ENCODE measurements at regions not wholly inside any gene's neighbourhood (a gene's known extent, or its start where the extent isn't known, plus 50 kb on each side); places are given as distances from the start of the nearest gene placed in this dataset.
"Not testable (repeated sequence)": the region's sequence is repeated elsewhere in the genome, so short reads cannot be mapped to it uniquely, and the experiment has no call there.

GRCh38 chr16:51523400-51523799 lies 372.3 kb upstream of the SALL1 start:
- Histone ChIP-seq H3K27ac (ENCODE audit: low read depth, low read length) (no peak overlapping the region), H3K4me3 (ENCODE audit: low read depth, low read length) (no peak overlapping the region), H3K27me3 (ENCODE audit: insufficient read depth, low read length) (no peaks in the 10 kb centered on the region), H3K36me3 (ENCODE audit: insufficient read depth, low read length) (no peaks in the 10 kb centered on the region), H2AFZ (ENCODE audit: low read length, unreplicated experiment) (no peak overlapping the region), H3K79me2 (ENCODE audit: control insufficient read depth, insufficient read depth, low read length, unreplicated experiment) (no peaks in the 10 kb centered on the region), H3K4me1 (ENCODE audit: control insufficient read depth, insufficient read depth, low read length, unreplicated experiment) (no peaks in the 10 kb centered on the region)

GRCh38 chr16:51522902-51523301 lies 371.8 kb upstream of the SALL1 start:
- no peaks in the 10 kb centered on the region for H3K4me1 ChIP-seq (ENCODE audit: control insufficient read depth, insufficient read depth, low read length, unreplicated experiment)
- H3K27ac ChIP-seq (ENCODE audit: low read depth, low read length) = no peak overlapping the region
- no peaks in the 10 kb centered on the region for H3K79me2 ChIP-seq (ENCODE audit: control insufficient read depth, insufficient read depth, low read length, unreplicated experiment)
- H3K4me3 ChIP-seq (ENCODE audit: low read depth, low read length) = no peak overlapping the region
- H3K27me3 ChIP-seq (ENCODE audit: insufficient read depth, low read length) = no peaks in the 10 kb centered on the region
- no peak overlapping the region for H2AFZ ChIP-seq (ENCODE audit: low read length, unreplicated experiment)
- H3K36me3 ChIP-seq (ENCODE audit: insufficient read depth, low read length) = no peaks in the 10 kb centered on the region

GRCh38 chr16:51516960-51517359 lies 365.9 kb upstream of the SALL1 start:
- not testable (repeated sequence) for H3K36me3 ChIP-seq (ENCODE audit: insufficient read depth, low read length); H3K27ac ChIP-seq (ENCODE audit: low read depth, low read length); H3K4me3 ChIP-seq (ENCODE audit: low read depth, low read length); H3K79me2 ChIP-seq (ENCODE audit: control insufficient read depth, insufficient read depth, low read length, unreplicated experiment); H2AFZ ChIP-seq (ENCODE audit: low read length, unreplicated experiment); H3K27me3 ChIP-seq (ENCODE audit: insufficient read depth, low read length); H3K4me1 ChIP-seq (ENCODE audit: control insufficient read depth, insufficient read depth, low read length, unreplicated experiment)

GRCh38 chr16:51510416-51510815 lies 359.3 kb upstream of the SALL1 start:
- no peaks in the 10 kb centered on the region for H3K27me3 ChIP-seq (ENCODE audit: insufficient read depth, low read length)
- H2AFZ ChIP-seq (ENCODE audit: low read length, unreplicated experiment) = no peak overlapping the region
- H3K36me3 ChIP-seq (ENCODE audit: insufficient read depth, low read length) = no peaks in the 10 kb centered on the region

GRCh38 chr16:51509336-51509735 lies 358.3 kb upstream of the SALL1 start:
- no peaks in the 10 kb centered on the region for H3K36me3 ChIP-seq (ENCODE audit: insufficient read depth, low read length)
- H3K4me3 ChIP-seq (ENCODE audit: low read depth, low read length) = no peak overlapping the region
- H3K4me1 ChIP-seq (ENCODE audit: control insufficient read depth, insufficient read depth, low read length, unreplicated experiment) = no peaks in the 10 kb centered on the region
- H3K27ac ChIP-seq (ENCODE audit: low read depth, low read length) = no peak overlapping the region
- no peaks in the 10 kb centered on the region for H3K27me3 ChIP-seq (ENCODE audit: insufficient read depth, low read length)
- no peaks in the 10 kb centered on the region for H3K79me2 ChIP-seq (ENCODE audit: control insufficient read depth, insufficient read depth, low read length, unreplicated experiment)
- no peak overlapping the region for H2AFZ ChIP-seq (ENCODE audit: low read length, unreplicated experiment)

More at GRCh38 chr16:51510416-51510815, 359.3 kb upstream of the SALL1 start:
- no peaks in the 10 kb centered on the region for H3K4me1 ChIP-seq (ENCODE audit: control insufficient read depth, insufficient read depth, low read length, unreplicated experiment)
- no peak overlapping the region for H3K4me3 ChIP-seq (ENCODE audit: low read depth, low read length)
- no peak overlapping the region for H3K27ac ChIP-seq (ENCODE audit: low read depth, low read length)
- no peaks in the 10 kb centered on the region for H3K79me2 ChIP-seq (ENCODE audit: control insufficient read depth, insufficient read depth, low read length, unreplicated experiment)

GRCh38 chr16:51508490-51509212 lies 357.6 kb upstream of the SALL1 start:
- H3K4me1 ChIP-seq (ENCODE audit: control insufficient read depth, insufficient read depth, low read length, unreplicated experiment) = no peaks in the 10 kb centered on the region
- no peak overlapping the region for H3K27ac ChIP-seq (ENCODE audit: low read depth, low read length)
- H3K79me2 ChIP-seq (ENCODE audit: control insufficient read depth, insufficient read depth, low read length, unreplicated experiment) = no peaks in the 10 kb centered on the region
- H3K36me3 ChIP-seq (ENCODE audit: insufficient read depth, low read length) = no peaks in the 10 kb centered on the region
- no peak overlapping the region for H3K4me3 ChIP-seq (ENCODE audit: low read depth, low read length)
- H2AFZ ChIP-seq (ENCODE audit: low read length, unreplicated experiment) = no peak overlapping the region
- H3K27me3 ChIP-seq (ENCODE audit: insufficient read depth, low read length) = no peaks in the 10 kb centered on the region

GRCh38 chr16:51507286-51507685 lies 356.2 kb upstream of the SALL1 start:
- Histone ChIP-seq H3K36me3 (ENCODE audit: insufficient read depth, low read length) (no peaks in the 10 kb centered on the region), H3K79me2 (ENCODE audit: control insufficient read depth, insufficient read depth, low read length, unreplicated experiment) (no peaks in the 10 kb centered on the region), H3K4me3 (ENCODE audit: low read depth, low read length) (no peak overlapping the region), H3K4me1 (ENCODE audit: control insufficient read depth, insufficient read depth, low read length, unreplicated experiment) (no peaks in the 10 kb centered on the region), H3K27me3 (ENCODE audit: insufficient read depth, low read length) (no peaks in the 10 kb centered on the region), H2AFZ (ENCODE audit: low read length, unreplicated experiment) (no peak overlapping the region), H3K27ac (ENCODE audit: low read depth, low read length) (no peak overlapping the region)

- no peak overlapping the region for H3K27ac ChIP-seq (ENCODE audit: low read depth, low read length)
- H3K36me3 ChIP-seq (ENCODE audit: insufficient read depth, low read length) = no peaks in the 10 kb centered on the region
- H3K4me3 ChIP-seq (ENCODE audit: low read depth, low read length) = no peak overlapping the region
- H3K79me2 ChIP-seq (ENCODE audit: control insufficient read depth, insufficient read depth, low read length, unreplicated experiment) = no peaks in the 10 kb centered on the region
- peaks cover 8% of the 10 kb centered on the region for H3K4me1 ChIP-seq (ENCODE audit: control insufficient read depth, insufficient read depth, low read length, unreplicated experiment)
- H3K27me3 ChIP-seq (ENCODE audit: insufficient read depth, low read length) = no peaks in the 10 kb centered on the region
- no peak overlapping the region for H2AFZ ChIP-seq (ENCODE audit: low read length, unreplicated experiment)
Observed at GRCh38 chr16:51500306-51500705, 349.2 kb upstream of the SALL1 start.

GRCh38 chr16:51497541-51498211 lies 346.6 kb upstream of the SALL1 start:
- Histone ChIP-seq H3K36me3 (ENCODE audit: insufficient read depth, low read length) (no peaks in the 10 kb centered on the region), H3K4me1 (ENCODE audit: control insufficient read depth, insufficient read depth, low read length, unreplicated experiment) (peaks cover 8% of the 10 kb centered on the region), H3K27ac (ENCODE audit: low read depth, low read length) (no peak overlapping the region), H3K4me3 (ENCODE audit: low read depth, low read length) (no peak overlapping the region), H3K79me2 (ENCODE audit: control insufficient read depth, insufficient read depth, low read length, unreplicated experiment) (no peaks in the 10 kb centered on the region), H2AFZ (ENCODE audit: low read length, unreplicated experiment) (no peak overlapping the region), H3K27me3 (ENCODE audit: insufficient read depth, low read length) (no peaks in the 10 kb centered on the region)

- Histone ChIP-seq H2AFZ (ENCODE audit: low read length, unreplicated experiment) (no peak overlapping the region), H3K36me3 (ENCODE audit: insufficient read depth, low read length) (no peaks in the 10 kb centered on the region), H3K4me1 (ENCODE audit: control insufficient read depth, insufficient read depth, low read length, unreplicated experiment) (no peaks in the 10 kb centered on the region), H3K79me2 (ENCODE audit: control insufficient read depth, insufficient read depth, low read length, unreplicated experiment) (no peaks in the 10 kb centered on the region), H3K27ac (ENCODE audit: low read depth, low read length) (no peak overlapping the region), H3K4me3 (ENCODE audit: low read depth, low read length) (no peak overlapping the region), H3K27me3 (ENCODE audit: insufficient read depth, low read length) (no peaks in the 10 kb centered on the region)
Observed at GRCh38 chr16:51490866-51491265, 339.8 kb upstream of the SALL1 start.

- no peaks in the 10 kb centered on the region for H3K4me1 ChIP-seq (ENCODE audit: control insufficient read depth, insufficient read depth, low read length, unreplicated experiment)
- no peak overlapping the region for H3K27ac ChIP-seq (ENCODE audit: low read depth, low read length)
- no peak overlapping the region for H2AFZ ChIP-seq (ENCODE audit: low read length, unreplicated experiment)
- H3K4me3 ChIP-seq (ENCODE audit: low read depth, low read length) = no peak overlapping the region
- no peaks in the 10 kb centered on the region for H3K79me2 ChIP-seq (ENCODE audit: control insufficient read depth, insufficient read depth, low read length, unreplicated experiment)
- H3K36me3 ChIP-seq (ENCODE audit: insufficient read depth, low read length) = no peaks in the 10 kb centered on the region
- H3K27me3 ChIP-seq (ENCODE audit: insufficient read depth, low read length) = no peaks in the 10 kb centered on the region
Observed at GRCh38 chr16:51487880-51488279, 336.8 kb upstream of the SALL1 start.
